SK-N-SH (cell line): ENCODE measurements at regions not wholly inside any gene's neighbourhood (a gene's known extent, or its start where the extent isn't known, plus 50 kb on each side); places are given as distances from the start of the nearest gene placed in this dataset.

Experiments used
- EP300 ChIP-seq, 2 experiments: IDR thresholded peaks; 2 replicates each; pipeline versions ENCODE4 v1.4.0 to v1.6.1; 2012; ENCODE audit warnings: borderline replicate concordance in 1 of 2, low read depth in 1 of 2, low read length in 1 of 2
- EZH2phosphoT487 ChIP-seq: fragments of 200-600 bp; sonication (generic); IDR thresholded peaks from 2 replicates; pipeline ENCODE4 v1.6.1; 2017; ENCODE audit warnings: low read depth, mixed run types, mild to moderate bottlenecking, antibody characterized with exemption, moderate library complexity, borderline replicate concordance
- MAX ChIP-seq: IDR thresholded peaks from 2 replicates; pipeline ENCODE4 v1.4.0; 2012; ENCODE audit warnings: low read depth
- POLR2AphosphoS5 ChIP-seq: IDR thresholded peaks from 2 replicates; pipeline ENCODE4 v1.6.1; 2012; ENCODE audit warnings: low read depth, low read length
- RAD21 ChIP-seq: IDR thresholded peaks from 2 replicates; pipeline ENCODE4 v1.6.1; 2012; ENCODE audit warnings: mild to moderate bottlenecking, low read length
- SIN3A ChIP-seq: IDR thresholded peaks from 2 replicates; pipeline ENCODE4 v1.6.1; 2012; ENCODE audit warnings: low read depth, mild to moderate bottlenecking, low read length, moderate library complexity, borderline replicate concordance
- TF ChIP-seq, protein P1 (sequence below): fragments of 200-600 bp; sonication (generic); IDR thresholded peaks from 2 replicates; pipeline ENCODE4 v1.6.1; 2017; ENCODE audit warnings: antibody characterized with exemption, mild to moderate bottlenecking, moderate library complexity

- TF ChIP-seq MAX (no peak), POLR2AphosphoS5 (no peak), EP300 (IDR thresholded peaks at IDR 0.05; ENCODE audit: borderline replicate concordance in 1 of 2, low read depth in 1 of 2, low read length in 1 of 2) (no peak), EZH2phosphoT487 (no peak), RAD21 (no peak), SIN3A (no peak)
- TF ChIP-seq, protein P1, sequence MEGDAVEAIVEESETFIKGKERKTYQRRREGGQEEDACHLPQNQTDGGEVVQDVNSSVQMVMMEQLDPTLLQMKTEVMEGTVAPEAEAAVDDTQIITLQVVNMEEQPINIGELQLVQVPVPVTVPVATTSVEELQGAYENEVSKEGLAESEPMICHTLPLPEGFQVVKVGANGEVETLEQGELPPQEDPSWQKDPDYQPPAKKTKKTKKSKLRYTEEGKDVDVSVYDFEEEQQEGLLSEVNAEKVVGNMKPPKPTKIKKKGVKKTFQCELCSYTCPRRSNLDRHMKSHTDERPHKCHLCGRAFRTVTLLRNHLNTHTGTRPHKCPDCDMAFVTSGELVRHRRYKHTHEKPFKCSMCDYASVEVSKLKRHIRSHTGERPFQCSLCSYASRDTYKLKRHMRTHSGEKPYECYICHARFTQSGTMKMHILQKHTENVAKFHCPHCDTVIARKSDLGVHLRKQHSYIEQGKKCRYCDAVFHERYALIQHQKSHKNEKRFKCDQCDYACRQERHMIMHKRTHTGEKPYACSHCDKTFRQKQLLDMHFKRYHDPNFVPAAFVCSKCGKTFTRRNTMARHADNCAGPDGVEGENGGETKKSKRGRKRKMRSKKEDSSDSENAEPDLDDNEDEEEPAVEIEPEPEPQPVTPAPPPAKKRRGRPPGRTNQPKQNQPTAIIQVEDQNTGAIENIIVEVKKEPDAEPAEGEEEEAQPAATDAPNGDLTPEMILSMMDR = no peak
These were observed 50.8 kb upstream of the CACNA2D3 start for GRCh38 chr3:54071601-54072000.
